GM12878 (cell line): ENCODE measurements at regions not wholly inside any gene's neighbourhood (a gene's known extent, or its start where the extent isn't known, plus 50 kb on each side); places are given as distances from the start of the nearest gene placed in this dataset.

ENCODE experiments used
- JUNB ChIP-seq: IDR thresholded peaks from 2 replicates; pipeline ENCODE4 v1.6.1; 2016; ENCODE audit warnings: antibody characterized with exemption, mild to moderate bottlenecking
- TF ChIP-seq, protein P1 (sequence below): IDR thresholded peaks from 2 replicates; pipeline ENCODE4 v1.6.1; 2011; ENCODE audit warnings: low read depth, mild to moderate bottlenecking, low read length, moderate library complexity, borderline replicate concordance; ENCODE audit errors: extremely low read depth

DNA sequence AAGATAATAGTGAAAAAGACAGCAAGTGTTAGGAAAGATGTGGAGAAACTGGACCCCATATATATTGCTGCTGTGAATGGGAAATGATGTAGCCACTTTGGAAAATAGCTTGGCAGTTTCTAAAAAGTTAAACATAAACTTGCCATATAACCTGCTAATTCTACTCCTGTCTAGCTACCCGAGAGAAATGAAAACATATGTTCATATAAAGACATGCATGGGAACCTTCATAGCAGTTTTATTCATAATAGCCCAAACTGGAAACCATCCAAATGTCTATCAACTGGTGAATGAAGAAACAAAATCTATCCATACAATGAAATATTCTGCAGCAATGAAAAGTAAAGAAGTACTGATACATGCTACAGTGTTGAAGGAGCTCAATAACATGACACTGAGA, 50.4 kb upstream of the NABP1 start (continued):
- TF ChIP-seq, protein P1, sequence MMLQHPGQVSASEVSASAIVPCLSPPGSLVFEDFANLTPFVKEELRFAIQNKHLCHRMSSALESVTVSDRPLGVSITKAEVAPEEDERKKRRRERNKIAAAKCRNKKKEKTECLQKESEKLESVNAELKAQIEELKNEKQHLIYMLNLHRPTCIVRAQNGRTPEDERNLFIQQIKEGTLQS: no peak
- no peak for TF ChIP-seq JUNB
- TF ChIP-seq, all 136 proteins: peak for 0
